ENCODE measurements at regions not wholly inside any gene's neighbourhood (a gene's known extent, or its start where the extent isn't known, plus 50 kb on each side); places are given as distances from the start of the nearest gene placed in this dataset.
"Not testable (repeated sequence)": the region's sequence is repeated elsewhere in the genome, so short reads cannot be mapped to it uniquely, and the experiment has no call there.

- DNase-seq: no peak
Measured at GRCh38 chr3:186453531-186453930, 90.6 kb downstream of the CRYGS start.

DNA sequence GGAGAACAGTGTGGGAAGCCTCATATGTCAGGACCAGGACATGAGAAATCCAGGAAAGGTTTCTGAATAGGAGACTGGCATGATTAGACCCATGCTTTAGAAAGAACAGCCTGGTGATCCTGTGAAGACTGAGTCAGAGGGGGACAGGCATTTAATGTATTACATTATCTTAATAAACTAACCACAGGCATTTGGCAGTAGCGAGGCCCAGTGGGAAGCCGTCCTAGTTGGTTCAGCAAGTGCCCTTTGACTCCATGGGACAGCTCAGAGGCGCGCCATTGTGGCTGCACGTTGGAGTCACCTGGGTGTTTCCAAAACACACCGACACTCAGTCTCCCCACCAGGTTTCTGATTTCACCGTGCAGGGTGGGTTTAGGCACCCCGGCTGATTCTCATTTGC, 90.5 kb upstream of the DGKG start:
- DNase-seq: no peak

DNA sequence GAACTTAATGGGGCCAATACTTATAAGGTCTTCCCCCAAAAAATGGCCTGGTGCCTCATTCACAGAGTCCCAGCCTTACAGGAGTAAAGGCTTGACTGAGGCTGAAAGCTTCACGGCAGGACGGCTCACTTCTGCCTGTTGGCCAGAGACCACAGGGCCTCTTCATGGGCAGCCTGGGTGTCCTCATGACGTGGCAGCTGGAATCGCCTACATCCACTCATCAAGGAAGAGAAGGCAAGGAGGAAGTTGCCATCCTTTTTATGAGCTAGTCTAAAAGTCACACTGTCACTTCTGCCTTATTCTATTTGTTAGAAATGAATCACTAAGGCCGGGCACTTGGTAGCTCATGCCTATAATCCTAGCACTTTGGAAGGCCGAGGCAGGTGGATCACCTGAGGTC, 89.3 kb upstream of the DGKG start:
- no peak for DNase-seq

DNA sequence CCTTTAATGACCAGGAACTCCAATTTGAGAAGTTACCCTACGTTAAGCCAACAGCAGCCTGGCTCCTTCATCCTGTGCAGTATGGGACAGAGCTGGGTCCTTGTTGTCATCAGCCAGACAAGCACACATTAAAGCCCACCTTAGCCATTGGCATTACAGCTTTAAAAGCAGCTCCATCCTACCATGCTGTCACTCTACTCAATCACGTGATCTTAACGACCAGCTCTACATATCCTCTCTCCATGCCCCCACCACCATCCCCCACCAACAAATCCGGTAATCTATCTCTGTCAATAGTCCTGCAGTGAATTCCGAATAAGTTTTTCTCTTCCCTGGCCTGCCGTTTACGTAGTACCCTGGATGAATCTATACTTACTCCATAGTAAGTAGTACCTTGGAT, 82.9 kb upstream of the DGKG start:
- no peak for DNase-seq

DNA sequence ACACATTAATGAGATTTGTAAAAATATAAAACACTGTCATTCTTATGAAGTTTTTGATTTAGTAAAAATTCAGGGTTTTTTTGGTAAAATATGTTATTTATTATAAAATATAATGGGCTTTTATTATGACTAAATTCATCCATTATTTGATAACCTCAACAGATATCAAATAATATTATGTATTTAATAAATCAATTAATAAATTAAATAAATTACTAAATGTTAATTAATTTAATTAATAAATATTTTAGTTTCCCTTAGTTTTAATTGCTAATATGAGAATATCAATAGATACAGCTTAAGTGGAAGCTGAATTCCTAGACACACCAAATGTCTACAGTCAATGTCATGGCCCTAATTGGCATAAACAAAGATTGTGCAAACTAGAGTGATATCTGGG, 82.3 kb upstream of the DGKG start:
- DNase-seq: no peak

- DNase-seq: not testable (repeated sequence)
Measured at GRCh38 chr3:186442979-186443378, 80.9 kb upstream of the DGKG start.

GRCh38 chr3:186442162-186442561, 80.1 kb upstream of the DGKG start:
- no peak for DNase-seq

DNA sequence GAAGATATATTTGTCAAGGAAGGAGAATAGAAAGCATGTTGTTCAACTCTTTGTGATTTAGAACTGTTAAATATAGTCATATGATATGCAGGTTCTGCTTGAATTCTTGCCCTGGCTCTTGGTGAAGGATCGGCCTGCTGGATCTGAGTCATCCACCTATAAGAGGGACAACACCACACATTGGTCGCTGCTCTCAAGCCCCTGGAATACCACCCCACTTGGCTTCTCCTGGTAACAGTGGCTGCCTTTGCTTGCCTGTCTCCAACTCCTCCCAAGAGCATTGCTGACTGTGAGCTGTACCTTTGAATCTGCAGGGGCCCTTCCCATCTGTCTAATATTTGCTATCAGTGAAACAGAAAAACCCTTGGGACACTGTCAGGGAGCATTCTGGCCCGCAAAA, 78.9 kb upstream of the DGKG start:
- DNase-seq: no peak

GRCh38 chr3:186439725-186440124, 77.7 kb upstream of the DGKG start:
- DNase-seq: no peak

DNA sequence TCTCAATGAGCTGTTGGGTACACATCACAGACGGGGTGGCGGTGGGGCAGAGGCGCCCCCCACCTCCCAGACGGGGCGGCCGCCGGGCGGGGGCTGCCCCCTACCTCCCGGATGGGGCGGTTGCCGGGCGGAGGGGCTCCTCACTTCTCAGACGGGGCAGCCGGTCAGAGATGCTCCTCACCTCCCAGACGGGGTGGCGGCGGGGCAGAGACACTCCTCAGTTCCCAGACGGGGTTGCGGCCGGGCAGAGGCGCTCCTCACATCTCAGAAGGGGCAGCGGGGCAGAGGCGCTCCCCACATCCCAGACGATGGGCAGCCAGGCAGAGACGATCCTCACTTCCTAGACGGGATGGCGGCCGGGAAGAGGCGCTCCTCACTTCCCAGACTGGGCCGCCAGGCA, 73.3 kb upstream of the DGKG start:
- DNase-seq: not testable (repeated sequence)

- DNase-seq: no peak
Measured at GRCh38 chr3:186432944-186433732, 71.1 kb upstream of the DGKG start.

- DNase-seq: no peak
Measured at GRCh38 chr3:186432189-186432588, 70.2 kb upstream of the DGKG start.

DNA sequence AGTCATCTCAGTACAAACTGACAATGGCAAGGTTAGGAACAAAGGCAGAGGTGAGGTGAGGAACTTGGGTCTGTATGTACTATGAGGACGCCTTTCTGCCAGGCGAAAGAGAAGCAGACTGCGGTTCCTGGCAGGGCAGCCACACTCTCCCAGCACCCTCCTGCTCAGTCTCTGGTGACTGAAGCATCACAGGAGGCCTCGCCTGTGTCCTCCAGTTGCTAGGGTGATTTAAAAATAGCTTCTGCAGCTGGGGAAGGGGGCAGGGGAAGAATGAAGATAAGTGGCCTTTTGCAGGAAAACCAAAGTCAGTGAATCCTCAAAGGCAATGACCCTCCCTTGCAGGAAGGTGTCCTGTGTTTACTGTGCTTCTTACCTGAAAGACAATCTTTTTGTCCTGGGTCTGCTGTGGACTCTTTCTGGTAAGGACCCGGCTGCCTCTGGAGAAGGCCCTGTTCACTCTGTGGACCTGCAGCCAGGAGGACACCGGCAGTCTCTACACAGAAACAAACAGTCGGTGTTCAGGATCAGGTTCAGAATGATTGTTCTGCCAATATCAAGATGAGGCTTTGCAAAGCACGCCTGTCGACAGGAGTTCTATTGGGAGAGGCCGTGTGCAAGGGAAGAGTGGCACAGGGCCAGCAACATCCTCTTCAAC, 65.7 kb upstream of the DGKG start:
- no peak for DNase-seq

DNA sequence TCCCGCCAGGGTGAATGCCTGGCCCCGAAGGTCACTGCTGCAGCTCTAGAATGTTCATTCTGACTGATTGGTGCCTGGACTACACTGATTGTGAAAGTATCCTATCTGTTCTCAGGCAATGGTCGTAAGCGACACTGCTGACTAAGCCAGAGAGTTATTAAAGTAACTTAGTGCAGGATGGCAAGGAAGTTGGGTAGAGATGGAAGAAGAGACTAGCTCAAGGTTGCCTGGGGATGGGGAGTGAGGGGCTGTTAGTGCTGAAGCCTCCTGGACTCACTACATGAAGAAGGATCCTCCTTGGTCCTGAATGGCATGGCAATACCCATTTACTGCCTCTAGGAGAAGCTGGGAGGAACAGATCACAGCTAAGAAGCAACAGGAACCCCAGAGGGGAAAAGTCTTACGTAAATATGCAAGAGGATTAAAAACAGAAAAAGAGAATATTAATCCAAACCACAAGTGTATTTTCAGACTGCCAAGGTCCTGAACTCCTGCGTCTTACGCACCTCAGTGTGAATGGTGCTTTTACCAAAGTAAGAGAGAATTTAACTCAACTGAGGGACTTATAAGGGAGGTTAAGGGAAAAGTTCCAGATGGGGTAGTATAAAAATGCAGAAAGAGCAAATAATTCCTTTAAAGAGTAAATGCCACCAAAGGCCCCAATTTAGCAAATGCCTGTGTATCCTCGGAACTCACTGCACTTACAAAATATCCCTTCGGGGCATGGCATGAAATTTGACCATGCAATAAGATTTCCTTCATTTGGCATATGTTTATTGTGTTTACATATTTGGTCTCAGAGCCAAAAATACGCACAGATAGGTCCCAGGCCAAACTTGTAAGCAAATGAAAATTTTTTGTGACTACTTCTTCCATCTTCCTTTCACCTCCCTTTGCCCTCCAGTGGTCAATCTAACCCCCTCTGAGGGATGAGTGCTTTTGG, 64.0 kb upstream of the DGKG start:
- DNase-seq: no peak

DNA sequence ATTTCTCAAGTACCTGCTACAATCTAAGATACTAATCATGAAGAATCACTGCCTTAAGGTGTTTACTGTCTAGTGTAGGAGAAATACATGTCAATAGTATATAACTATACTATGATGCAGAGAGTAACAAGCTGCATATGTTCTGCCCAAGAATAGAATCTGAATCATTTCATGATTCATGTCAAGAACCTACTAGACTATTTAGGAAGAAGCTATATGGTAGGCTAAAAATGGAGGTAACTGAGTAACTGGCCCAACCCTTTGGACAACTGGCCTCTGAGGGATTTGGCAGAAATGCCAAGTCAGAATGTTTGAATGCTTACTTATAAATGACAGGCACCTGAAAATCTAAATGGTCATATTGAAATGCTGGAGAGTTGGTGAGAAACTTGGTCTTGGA, 59.9 kb upstream of the DGKG start:
- DNase-seq: no peak

- no peak for DNase-seq
Measured at GRCh38 chr3:186418671-186419145, 56.7 kb upstream of the DGKG start.

DNA sequence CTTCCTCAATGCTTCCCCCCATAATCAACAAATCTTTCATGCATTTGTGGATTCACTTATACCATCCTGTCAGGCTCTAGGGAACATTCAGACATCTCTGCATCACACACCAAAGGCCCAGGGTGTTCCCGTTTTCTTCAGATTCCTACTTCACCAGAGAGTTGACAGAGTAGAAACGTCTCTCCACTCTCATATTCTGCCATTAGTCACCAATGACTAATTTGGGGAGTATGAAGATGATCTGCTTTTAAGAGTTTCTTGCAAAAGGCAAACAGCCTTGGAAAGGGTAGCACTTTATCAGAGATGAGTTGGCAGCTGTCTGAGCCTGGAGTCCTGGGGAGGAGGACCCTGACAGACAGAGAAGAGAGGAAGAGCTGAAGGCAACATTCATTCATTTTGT, 55.8 kb upstream of the DGKG start:
- DNase-seq: no peak

GRCh38 chr3:186414735-186415419, 52.8 kb upstream of the DGKG start:
- no peak for DNase-seq

DNA sequence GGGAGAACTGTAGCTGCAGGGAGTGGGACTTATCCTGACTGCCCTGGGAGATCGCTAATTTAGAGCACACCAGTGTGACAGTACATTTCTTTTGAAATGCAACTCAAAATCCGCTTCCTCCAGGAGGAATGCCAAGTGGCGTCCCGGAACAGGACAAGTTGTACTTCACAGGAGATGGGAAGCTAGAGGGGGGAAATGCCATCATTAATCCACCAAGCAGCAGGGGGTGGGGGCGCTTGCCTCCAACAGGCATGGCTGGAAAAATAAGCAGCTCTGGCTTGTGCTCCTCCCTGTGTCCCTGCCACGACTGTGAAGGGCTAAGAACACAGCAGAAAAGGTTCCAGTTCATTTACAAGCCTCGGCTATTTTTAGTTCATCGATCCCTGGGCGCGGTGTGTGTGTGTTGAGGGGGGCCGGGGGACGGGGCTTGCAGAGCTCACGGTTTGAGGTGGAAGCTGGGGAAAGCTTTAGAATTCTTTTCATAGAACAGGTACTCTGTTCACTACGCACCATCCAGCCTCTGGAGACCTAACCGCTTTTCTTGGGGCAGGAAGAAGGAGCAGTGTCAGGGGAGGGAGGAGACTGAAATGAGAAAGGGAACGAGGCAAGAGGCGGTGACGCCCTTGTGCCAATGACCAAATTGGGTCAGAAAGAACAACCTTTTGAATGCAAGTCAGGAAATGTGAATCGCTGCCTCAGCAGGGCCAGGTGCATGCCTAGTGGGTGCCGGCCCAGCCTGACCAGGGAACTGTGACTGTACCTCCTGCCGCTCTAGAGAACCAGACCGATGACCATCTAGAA, 51.8 kb upstream of the DGKG start:
- DNase-seq: peak; percentile 70 to 91

DNA sequence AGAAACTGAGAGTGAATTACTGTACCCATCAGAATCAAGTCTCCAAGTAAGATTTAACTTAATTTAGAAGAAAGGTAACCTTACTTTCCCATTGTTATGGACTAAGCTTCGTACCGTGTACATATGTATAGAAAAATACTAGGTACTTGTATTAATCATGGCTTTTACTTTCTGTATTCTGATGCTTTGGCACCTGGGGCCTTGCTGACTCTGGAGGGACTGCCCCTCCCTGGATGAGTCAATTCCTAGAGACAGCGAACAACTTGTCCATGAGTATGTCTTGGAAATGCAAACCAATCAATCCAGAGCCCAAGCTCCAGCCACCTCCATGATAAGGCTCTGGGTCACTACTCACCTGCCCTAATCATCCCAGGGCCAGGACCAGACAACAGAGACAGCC, 50.0 kb upstream of the DGKG start:
- no peak for DNase-seq
